A549 (cell line): ENCODE measurements at regions not wholly inside any gene's neighbourhood (a gene's known extent, or its start where the extent isn't known, plus 50 kb on each side); places are given as distances from the start of the nearest gene placed in this dataset.

Experiments
- ATAC-seq, 2 experiments: fragments of 200-7000 bp in 1 of 2; fragments of >200 bp in 1 of 2; cut with Nextera tagmentation in 1 of 2; cut with Tn5 transposase in 1 of 2; 3 replicates each; pipeline versions ENCODE4 v1.8.0 to v1.9.1; 2018 to 2020; ENCODE audit warnings: mild to moderate bottlenecking in 1 of 2, moderate library complexity in 1 of 2
- CTCF ChIA-PET: fragments of 300-600 bp; sonication (Branson Sonifier 250); formaldehyde crosslinking; extraction: SDS; loops from one replicate; lab custom pipeline; 2021; ENCODE audit warnings: antibody characterized with exemption, inconsistent platforms; lab: Yijun Ruan, JAX
- POLR2A ChIA-PET: fragments of 350-600 bp; formaldehyde crosslinking; extraction: SDS; loops from one replicate; lab custom pipeline; 2021; ENCODE audit warnings: antibody characterized with exemption, inconsistent platforms; lab: Yijun Ruan, JAX
- DNase-seq, 2 experiments: peaks; one replicate each; pipeline versions ENCODE4 v3.0.0 to v3.0.0-alpha.2; 2011 to 2016; ENCODE audit warnings: low read depth in 1 of 2, low spot score in 1 of 2
- FAIRE-seq: peaks from 2 replicates; lab custom pipeline; 2011; peaks lifted over from hg19 to GRCh38; lab: Jason Lieb, UNC
- H3K27ac ChIP-seq, 2 experiments: fragments of >200 bp; sonication (Bioruptor Twin); formaldehyde crosslinking; 3 replicates each; pipeline ENCODE4 v1.5.1; 2016 to 2017
- H3K4me1 ChIP-seq: fragments of >200 bp; sonication (Bioruptor Twin); formaldehyde crosslinking; 3 replicates; pipeline ENCODE4 v1.6.1; 2016
- H3K4me2 ChIP-seq: fragments of >200 bp; sonication (Bioruptor Twin); formaldehyde crosslinking; 3 replicates; pipeline ENCODE4 v1.6.1; 2016
- H3K4me3 ChIP-seq: fragments of >200 bp; sonication (Bioruptor Twin); formaldehyde crosslinking; 3 replicates; pipeline ENCODE4 v1.5.1; 2016
- H3K9me3 ChIP-seq: fragments of >200 bp; sonication (Bioruptor Twin); formaldehyde crosslinking; 3 replicates; pipeline ENCODE4 v1.6.1; 2016
- BCL3 ChIP-seq: fragments of >200 bp; sonication (Bioruptor Twin); formaldehyde crosslinking; IDR thresholded peaks from 3 replicates; pipeline ENCODE4 v1.6.1; 2016
- BHLHE40 ChIP-seq: IDR thresholded peaks from 2 replicates; pipeline ENCODE4 v1.6.1; 2012; ENCODE audit warnings: low read depth, low read length, inconsistent platforms
- CBX8 ChIP-seq: fragments of 200-600 bp; sonication (generic); IDR thresholded peaks from 2 replicates; pipeline ENCODE4 v1.6.1; 2016
- CHD2 ChIP-seq: fragments of 150-350 bp; IDR thresholded peaks from 2 replicates; pipeline ENCODE4 v1.6.1; 2014; ENCODE audit warnings: low read length; ENCODE audit not compliant: partially characterized antibody
- CTCF ChIP-seq: fragments of >200 bp; sonication (Bioruptor Twin); formaldehyde crosslinking; IDR thresholded peaks from 3 replicates; pipeline ENCODE4 v1.5.1; 2016
- EHF ChIP-seq: fragments of 250-450 bp; sonication (Bioruptor Pico); IDR thresholded peaks from 2 replicates; pipeline ENCODE4 v1.5.0; 2020; ENCODE audit warnings: mild to moderate bottlenecking
- ELK1 ChIP-seq: fragments of 150-350 bp; IDR thresholded peaks from 2 replicates; pipeline ENCODE4 v1.6.1; 2014; ENCODE audit warnings: low read depth, mild to moderate bottlenecking, low read length
- ESRRA ChIP-seq: fragments of 150-350 bp; IDR thresholded peaks from 2 replicates; pipeline ENCODE4 v1.6.1; 2014; ENCODE audit warnings: mild to moderate bottlenecking, low read length, borderline replicate concordance
- FOSB ChIP-seq: fragments of 250-450 bp; sonication (Bioruptor Pico); IDR thresholded peaks from 2 replicates; pipeline ENCODE4 v1.5.0; 2020; ENCODE audit warnings: mild to moderate bottlenecking, moderate library complexity
- HES2 ChIP-seq: fragments of >200 bp; sonication (Bioruptor Twin); formaldehyde crosslinking; IDR thresholded peaks from 2 replicates; pipeline ENCODE4 v1.6.1; 2016
- HOXB13 ChIP-seq: fragments of 250-450 bp; sonication (Bioruptor Pico); IDR thresholded peaks from 2 replicates; pipeline ENCODE4 v1.5.0; 2020; ENCODE audit warnings: low read depth, mild to moderate bottlenecking, moderate library complexity
- JUN ChIP-seq, 2 experiments: fragments of >200 bp; sonication (Bioruptor Twin); formaldehyde crosslinking; IDR thresholded peaks; 2 replicates in 1 of 2; 3 replicates in 1 of 2; pipeline ENCODE4 v1.6.1; 2016 to 2017
- KDM1A ChIP-seq: fragments of 200-600 bp; sonication (generic); IDR thresholded peaks from 2 replicates; pipeline ENCODE4 v1.6.1; 2016; ENCODE audit warnings: low read depth, mild to moderate bottlenecking
- KDM5A ChIP-seq: fragments of 200-600 bp; sonication (generic); IDR thresholded peaks from 2 replicates; pipeline ENCODE4 v1.6.1; 2016; ENCODE audit warnings: antibody characterized with exemption, mild to moderate bottlenecking
- MAZ ChIP-seq: fragments of 150-350 bp; IDR thresholded peaks from 2 replicates; pipeline ENCODE4 v1.6.1; 2014; ENCODE audit warnings: antibody characterized with exemption, low read depth, low read length, borderline replicate concordance
- MYC ChIP-seq: IDR thresholded peaks from 2 replicates; pipeline ENCODE4 v1.6.1; 2012; ENCODE audit warnings: mild to moderate bottlenecking, inconsistent platforms, low read length, improper control_type of control experiment, borderline replicate concordance
- PBX3 ChIP-seq: IDR thresholded peaks from 2 replicates; pipeline ENCODE4 v1.6.1; 2012
- POLR2AphosphoS2 ChIP-seq: conservative IDR thresholded peaks from 2 replicates; pipeline ENCODE4 v1.6.1; 2012; ENCODE audit warnings: low read length, improper control_type of control experiment, inconsistent platforms
- RARB ChIP-seq: fragments of 250-450 bp; sonication (Bioruptor Pico); IDR thresholded peaks from 2 replicates; pipeline ENCODE4 v1.8.0; 2021; ENCODE audit warnings: mild to moderate bottlenecking, moderate library complexity
- SMC3 ChIP-seq: fragments of >200 bp; sonication (Bioruptor Twin); formaldehyde crosslinking; IDR thresholded peaks from 3 replicates; pipeline ENCODE4 v1.6.1; 2018; ENCODE audit warnings: inconsistent platforms
- ZC3H11A ChIP-seq: fragments of 450-650 bp; IDR thresholded peaks from 2 replicates; pipeline ENCODE4 v1.6.1; 2014; ENCODE audit warnings: antibody characterized with exemption, mild to moderate bottlenecking
- ZNF302 ChIP-seq: fragments of 250-450 bp; sonication (Bioruptor Pico); IDR thresholded peaks from 2 replicates; pipeline ENCODE4 v1.9.0; 2021; ENCODE audit warnings: inconsistent platforms, mild to moderate bottlenecking, moderate library complexity
- ZSCAN20 ChIP-seq: fragments of 250-450 bp; sonication (Bioruptor Pico); IDR thresholded peaks from 2 replicates; pipeline ENCODE4 v1.8.0; 2022; ENCODE audit warnings: mild to moderate bottlenecking, moderate library complexity
- WGBS: methylation state at CpG from one replicate; pipeline ENCODE4 v1.1.6; 2017; ENCODE audit errors: missing lambda C conversion rate; 5-methylcytosine and 5-hydroxymethylcytosine counted together

GRCh38 chr11:33539751-33540150, 160.9 kb downstream of the C11orf91 start:
- H3K4me1 ChIP-seq: no peaks in the 10 kb centered on the region
- no peak for ATAC-seq
- TF ChIP-seq MAZ (no peak), POLR2AphosphoS2 (no peak), PBX3 (no peak), HES2 (no peak), CBX8 (no peak), SMC3 (no peak), ZNF302 (CRISPR knock-in tag) (no peak), KDM5A (no peak), MYC (no peak), RARB (no peak), CHD2 (no peak), HOXB13 (no peak), JUN (IDR thresholded peaks at IDR 0.05) (no peak), ZSCAN20 (no peak), ESRRA (no peak), ZC3H11A (no peak), CTCF (no peak)
- TF ChIP-seq, all 56 proteins: peak for 0
- no peak overlapping the region for H3K4me2 ChIP-seq
- ChIA-PET POLR2A (no interaction called here), CTCF (no interaction called here)
- no peaks in the 10 kb centered on the region for H3K9me3 ChIP-seq
- H3K4me3 ChIP-seq: no peak overlapping the region
- FAIRE-seq: no peak
- WGBS: 72% methylated on average over 3 of the region's 3 CpGs
- H3K27ac ChIP-seq: no peak overlapping the region
- no peak for DNase-seq

- TF ChIP-seq EHF (no peak), POLR2AphosphoS2 (no peak), BCL3 (no peak), FOSB (CRISPR knock-in tag) (no peak), BHLHE40 (no peak), ELK1 (no peak), KDM1A (no peak), MAZ (no peak)
- FAIRE-seq (no peak), ATAC-seq (no peak), DNase-seq (no peak)
- peaks cover 5% of the 10 kb centered on the region; the same call in 1 of the 3 replicates for H3K4me1 ChIP-seq
- ChIA-PET POLR2A (no interaction called here), CTCF (no interaction called here)
- H3K27ac ChIP-seq: no peak overlapping the region
- WGBS: 67% methylated on average over 2 of the region's 2 CpGs
- no peak overlapping the region for H3K4me2 ChIP-seq
- H3K9me3 ChIP-seq: no peaks in the 10 kb centered on the region
- H3K4me3 ChIP-seq: no peak overlapping the region
Measured at GRCh38 chr11:33538726-33539125, 161.9 kb downstream of the C11orf91 start.
